SK-N-DZ (cell line): ENCODE measurements at regions not wholly inside any gene's neighbourhood (a gene's known extent, or its start where the extent isn't known, plus 50 kb on each side); places are given as distances from the start of the nearest gene placed in this dataset.

ENCODE experiments used
- DNase-seq: peaks from one replicate; pipeline ENCODE4 v3.0.0-alpha.2; 2015; ENCODE audit warnings: low spot score

- peak; percentile 75 for DNase-seq
Observed at GRCh38 chr21:18460979-18461378, 57.4 kb upstream of the TMPRSS15 start.

GRCh38 chr21:18461743-18462142 is 58.2 kb upstream of the TMPRSS15 start:
- no peak for DNase-seq

- DNase-seq: no peak
Observed at GRCh38 chr21:18467715-18468114, 64.1 kb upstream of the TMPRSS15 start.

- DNase-seq: peak; percentile 30
Observed at GRCh38 chr21:18468790-18469189, 65.2 kb upstream of the TMPRSS15 start.

GRCh38 chr21:18476639-18477038 is 73.1 kb upstream of the TMPRSS15 start:
- DNase-seq: no peak

GRCh38 chr21:18477043-18477442 is 73.5 kb upstream of the TMPRSS15 start:
- DNase-seq: no peak

GRCh38 chr21:18478513-18478912 is 74.9 kb upstream of the TMPRSS15 start:
- no peak for DNase-seq

GRCh38 chr21:18488252-18488651 is 84.7 kb upstream of the TMPRSS15 start:
- DNase-seq: no peak

- no peak for DNase-seq
Observed at GRCh38 chr21:18493422-18493821, 89.8 kb upstream of the TMPRSS15 start.

GRCh38 chr21:18495523-18495922 is 91.9 kb upstream of the TMPRSS15 start:
- no peak for DNase-seq

GRCh38 chr21:18498431-18498830 is 94.8 kb upstream of the TMPRSS15 start:
- no peak for DNase-seq

- peak; percentile 62 for DNase-seq
Observed at GRCh38 chr21:18499761-18500376, 96.3 kb upstream of the TMPRSS15 start.

- no peak for DNase-seq
Observed at GRCh38 chr21:18518054-18518481, 114.5 kb upstream of the TMPRSS15 start.

GRCh38 chr21:18521204-18521603 is 117.6 kb upstream of the TMPRSS15 start:
- peak; percentile 57 for DNase-seq

GRCh38 chr21:18522181-18522972 is 118.8 kb upstream of the TMPRSS15 start:
- peak; percentile 89 for DNase-seq

GRCh38 chr21:18524097-18524880 is 120.7 kb upstream of the TMPRSS15 start:
- no peak for DNase-seq

- DNase-seq: no peak
Observed at GRCh38 chr21:18529254-18529653, 125.7 kb upstream of the TMPRSS15 start.

GRCh38 chr21:18542081-18542480 is 138.5 kb upstream of the TMPRSS15 start:
- DNase-seq: no peak

GRCh38 chr21:18545908-18546307 is 142.3 kb upstream of the TMPRSS15 start:
- DNase-seq: no peak

GRCh38 chr21:18547347-18547746 is 143.8 kb upstream of the TMPRSS15 start:
- no peak for DNase-seq

GRCh38 chr21:18548249-18548648 is 144.7 kb upstream of the TMPRSS15 start:
- no peak for DNase-seq

GRCh38 chr21:18549214-18549905 is 145.8 kb upstream of the TMPRSS15 start:
- DNase-seq: no peak
